GM21423 (cell line): ENCODE measurements at regions not wholly inside any gene's neighbourhood (a gene's known extent, or its start where the extent isn't known, plus 50 kb on each side); places are given as distances from the start of the nearest gene placed in this dataset.

Source experiments
- ATAC-seq: cut with Tn5 transposase; IDR thresholded peaks from one replicate; pipeline ENCODE4 v1.9.1; 2021; ENCODE audit warnings: mild to moderate bottlenecking, moderate library complexity; ENCODE audit not compliant: unreplicated experiment

GRCh38 chr13:91112201-91112923 is 235.1 kb upstream of the MIR17HG start:
- ATAC-seq: no peak

- no peak for ATAC-seq
Measured at GRCh38 chr13:91112924-91113277, 234.6 kb upstream of the MIR17HG start.

DNA sequence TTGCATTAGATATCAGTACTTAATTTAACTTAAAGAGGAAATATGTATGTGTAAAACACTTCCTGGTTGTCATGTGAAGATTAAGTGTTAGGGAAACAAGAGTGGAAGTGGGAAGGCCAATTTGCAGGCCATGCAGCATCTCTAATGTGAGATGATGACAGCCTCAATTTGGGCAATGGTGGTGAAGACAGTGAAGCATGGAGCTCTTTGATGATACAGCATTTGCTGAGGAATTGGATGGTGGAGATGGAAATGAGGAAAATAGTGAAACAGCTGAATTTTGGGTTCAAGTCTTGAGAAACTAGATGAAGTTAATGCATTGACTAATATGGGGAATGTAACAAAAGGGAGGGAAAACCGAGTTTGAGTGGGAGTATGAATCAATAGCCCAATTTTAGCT is 231.7 kb upstream of the MIR17HG start:
- ATAC-seq: no peak

DNA sequence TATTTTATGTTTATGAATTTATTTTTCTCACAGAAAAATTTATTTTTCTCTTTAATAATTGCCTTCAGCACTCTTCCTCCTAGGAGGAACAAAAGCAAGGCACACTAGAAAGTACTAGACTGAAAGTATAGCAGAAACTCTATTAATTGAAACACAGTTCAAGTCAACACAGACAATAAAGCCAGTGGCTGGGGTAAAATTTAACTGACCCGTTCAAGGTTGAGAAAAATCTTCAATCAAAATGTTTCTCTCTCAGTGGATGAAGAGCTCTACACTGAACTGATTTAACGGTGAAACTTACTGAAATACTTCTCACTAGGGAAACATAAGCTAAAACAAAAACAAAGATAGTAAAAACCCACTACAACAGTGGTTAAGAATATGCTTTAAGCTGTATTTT is 230.1 kb upstream of the MIR17HG start:
- no peak for ATAC-seq

GRCh38 chr13:91119643-91120042 is 227.8 kb upstream of the MIR17HG start:
- ATAC-seq: no peak

DNA sequence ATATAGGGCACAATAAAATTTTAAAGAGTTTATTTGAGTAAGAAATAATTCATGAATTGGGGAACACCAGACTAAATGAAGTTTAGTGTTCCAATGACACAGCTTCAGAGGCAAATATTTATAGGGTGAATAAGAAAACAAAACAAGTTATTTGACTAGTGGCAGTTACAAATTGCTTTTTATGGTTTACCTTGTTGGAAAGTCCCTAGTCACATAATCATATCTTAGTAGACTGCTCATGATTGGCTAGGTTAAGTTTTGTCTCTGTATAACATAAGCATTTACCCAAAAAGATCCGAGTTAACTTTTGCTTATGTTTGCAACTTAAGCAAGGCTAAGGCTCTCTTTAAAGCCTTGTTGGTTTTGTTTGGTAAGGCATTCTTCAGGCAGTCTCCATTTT is 224.7 kb upstream of the MIR17HG start:
- no peak for ATAC-seq

- no peak for ATAC-seq
Measured at GRCh38 chr13:91123456-91124127, 223.9 kb upstream of the MIR17HG start.

DNA sequence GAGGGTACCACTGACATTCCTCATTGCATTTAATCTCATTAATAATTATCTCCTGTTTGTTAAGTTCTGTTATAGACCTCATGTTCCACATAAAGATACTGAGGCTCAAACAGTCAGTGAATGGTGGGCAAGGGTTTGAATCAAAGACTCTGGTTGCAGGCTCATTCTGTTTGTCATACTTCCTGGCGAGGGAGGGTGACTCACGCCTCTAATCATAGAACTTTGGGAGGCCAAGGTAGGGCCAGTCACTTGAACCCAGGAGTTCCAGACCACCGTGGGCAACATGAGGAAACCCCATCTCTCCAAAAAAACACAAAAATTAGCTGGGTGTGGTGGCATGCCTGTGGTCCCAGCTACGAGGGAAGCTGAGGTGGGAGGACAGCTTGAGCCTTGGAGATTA is 220.7 kb upstream of the MIR17HG start:
- ATAC-seq: no peak

- ATAC-seq: no peak
Measured at GRCh38 chr13:91127995-91128394, 219.5 kb upstream of the MIR17HG start.

DNA sequence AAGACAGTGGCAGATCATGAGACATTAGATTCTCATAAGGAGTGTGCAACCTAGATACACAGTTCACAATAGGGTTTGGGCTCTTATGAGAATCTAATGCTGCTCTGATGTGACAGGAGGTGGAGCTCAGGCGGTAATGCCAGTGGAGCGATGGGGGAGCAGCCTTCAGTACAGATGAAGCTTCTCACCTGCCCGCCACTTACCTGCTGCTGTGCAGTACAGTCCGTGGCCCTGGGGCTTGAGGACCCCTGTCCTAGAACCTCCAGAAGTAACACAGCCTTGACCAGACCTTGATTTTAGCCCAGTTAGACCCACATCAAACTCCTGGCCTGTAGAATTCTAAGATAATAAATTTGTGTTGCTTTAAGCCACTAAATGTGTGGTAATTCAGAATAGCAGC is 215.1 kb upstream of the MIR17HG start:
- ATAC-seq: no peak

DNA sequence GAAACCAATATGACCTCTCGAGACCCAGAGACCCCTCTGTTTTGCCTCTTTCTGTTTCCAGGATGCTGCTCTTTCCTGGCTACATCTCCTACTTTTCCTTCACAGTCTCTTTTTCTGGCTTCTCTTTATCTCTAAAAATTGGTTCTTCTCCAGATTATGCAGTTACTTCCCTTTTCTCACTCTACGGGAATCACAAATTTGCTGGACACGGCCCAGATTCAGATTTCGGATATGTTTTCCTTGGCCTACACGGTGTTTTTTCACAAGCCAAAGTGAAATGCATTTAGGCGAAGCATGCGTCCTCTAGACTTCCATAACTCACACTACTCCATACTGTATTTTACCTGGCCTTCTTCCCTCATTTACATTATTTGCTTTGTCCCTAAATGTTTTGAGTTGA is 214.7 kb upstream of the MIR17HG start:
- no peak for ATAC-seq

- ATAC-seq: peak; percentile 80
Measured at GRCh38 chr13:91133941-91134802, 213.3 kb upstream of the MIR17HG start.

DNA sequence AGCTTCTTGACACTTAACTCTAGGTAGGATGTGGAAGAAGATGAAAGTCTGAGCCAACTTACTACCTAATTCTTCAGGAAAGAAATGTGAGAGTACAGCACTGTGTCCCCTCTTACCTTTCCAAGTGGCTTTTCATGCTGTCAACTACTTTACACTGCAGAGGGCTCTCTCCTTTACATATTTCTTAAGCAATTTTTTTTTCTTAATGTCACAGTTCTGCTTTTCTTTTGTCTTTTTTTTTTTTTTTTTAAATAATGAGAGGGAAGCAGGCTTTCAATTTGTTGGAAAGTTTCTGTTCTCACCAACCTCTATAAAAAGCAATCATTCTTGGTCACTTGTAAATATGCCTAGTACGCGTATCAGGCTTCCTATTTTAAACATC is 212.7 kb upstream of the MIR17HG start:
- ATAC-seq: peak; percentile 10

GRCh38 chr13:91135376-91135775 is 212.1 kb upstream of the MIR17HG start:
- ATAC-seq: no peak

DNA sequence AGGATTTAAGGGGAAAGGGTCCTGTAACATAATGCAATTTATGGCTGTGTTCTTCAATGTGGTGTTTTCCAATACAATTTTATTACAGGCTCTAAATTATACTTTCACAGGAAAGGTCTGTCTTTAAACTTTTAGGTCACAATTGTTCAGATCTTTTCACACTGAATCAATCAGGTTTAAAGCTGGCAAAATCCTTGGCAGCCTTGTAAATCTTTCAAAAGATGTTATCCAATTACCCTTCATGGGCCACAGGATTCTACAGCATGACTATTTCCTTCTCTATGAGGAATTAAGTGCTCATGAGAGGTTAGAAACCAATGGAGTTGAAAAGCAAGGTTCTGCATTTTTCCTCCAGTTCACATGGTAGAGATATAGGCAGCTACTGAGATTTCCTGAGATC is 211.5 kb upstream of the MIR17HG start:
- ATAC-seq: no peak

- ATAC-seq: no peak
Measured at GRCh38 chr13:91136806-91137205, 210.7 kb upstream of the MIR17HG start.

GRCh38 chr13:91139232-91139631 is 208.3 kb upstream of the MIR17HG start:
- ATAC-seq: no peak

- no peak for ATAC-seq
Measured at GRCh38 chr13:91141543-91142061, 205.9 kb upstream of the MIR17HG start.

GRCh38 chr13:91142572-91142971 is 204.9 kb upstream of the MIR17HG start:
- no peak for ATAC-seq

DNA sequence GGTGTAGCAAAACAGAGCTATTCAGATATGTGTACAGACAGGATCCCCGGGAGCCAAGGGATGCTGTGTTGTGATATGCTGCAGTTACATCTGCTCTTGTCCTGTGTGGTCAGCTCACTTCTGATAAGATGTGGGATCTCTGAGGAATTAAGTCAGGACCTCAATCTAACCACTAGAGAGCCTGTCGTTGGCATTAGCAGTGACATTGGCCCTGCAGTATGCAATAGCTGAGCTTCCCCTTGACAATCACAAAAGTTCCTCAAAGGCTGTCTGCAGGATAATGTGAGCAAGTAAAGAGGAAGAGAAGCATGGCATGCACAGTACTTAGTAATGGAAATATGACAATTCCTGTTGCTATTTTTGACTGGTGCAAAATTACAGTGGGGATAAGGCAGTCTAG is 203.4 kb upstream of the MIR17HG start:
- no peak for ATAC-seq

- no peak for ATAC-seq
Measured at GRCh38 chr13:91144486-91144885, 203.0 kb upstream of the MIR17HG start.
